Astrocyte (in vitro differentiated cells and primary cell): ENCODE measurements at regions not wholly inside any gene's neighbourhood (a gene's known extent, or its start where the extent isn't known, plus 50 kb on each side); places are given as distances from the start of the nearest gene placed in this dataset.

Source experiments
- DNase-seq: peaks from one replicate; pipeline ENCODE4 v3.0.0-alpha.2; 2010; ENCODE audit warnings: low read depth
- FAIRE-seq: peaks from 2 replicates; lab custom pipeline; 2011; peaks lifted over from hg19 to GRCh38; lab: Jason Lieb, UNC
- H2AFZ ChIP-seq: 2 replicates; pipeline ENCODE4 v1.6.0; 2012; ENCODE audit warnings: low read depth, low read length, inconsistent platforms
- H3K27ac ChIP-seq: 2 replicates; pipeline ENCODE4 v1.5.1; 2011; ENCODE audit warnings: low read depth, low read length, inconsistent platforms
- H3K27me3 ChIP-seq: 2 replicates; pipeline ENCODE4 v1.6.0; 2011; ENCODE audit warnings: low read length, inconsistent platforms; ENCODE audit not compliant: insufficient read depth
- H3K36me3 ChIP-seq: 2 replicates; pipeline ENCODE4 v1.5.1; 2011; ENCODE audit warnings: low read length, inconsistent platforms; ENCODE audit not compliant: insufficient read depth
- H3K4me1 ChIP-seq: 2 replicates; pipeline ENCODE4 v1.5.1; 2011; ENCODE audit warnings: low read length, inconsistent platforms; ENCODE audit not compliant: insufficient read depth
- H3K4me2 ChIP-seq: 2 replicates; pipeline ENCODE4 v1.6.0; 2012; ENCODE audit warnings: low read length, inconsistent platforms
- H3K4me3 ChIP-seq: 2 replicates; pipeline ENCODE4 v1.5.1; 2011; ENCODE audit warnings: low read depth, mild to moderate bottlenecking, low read length, inconsistent platforms; ENCODE audit not compliant: insufficient read depth
- H3K79me2 ChIP-seq: 2 replicates; pipeline ENCODE4 v1.6.0; 2012; ENCODE audit warnings: mild to moderate bottlenecking, low read length, inconsistent platforms; ENCODE audit not compliant: insufficient read depth
- H3K9ac ChIP-seq: 2 replicates; pipeline ENCODE4 v1.6.0; 2012; ENCODE audit warnings: mild to moderate bottlenecking, low read length, inconsistent platforms
- H3K9me3 ChIP-seq: 2 replicates; pipeline ENCODE4 v1.5.1; 2012; ENCODE audit warnings: low read depth, mild to moderate bottlenecking, low read length, inconsistent platforms; ENCODE audit not compliant: insufficient read depth
- H4K20me1 ChIP-seq: 2 replicates; pipeline ENCODE4 v1.6.0; 2012; ENCODE audit warnings: low read length, inconsistent platforms; ENCODE audit not compliant: insufficient read depth
- H3K27ac Mint-ChIP-seq: one replicate; pipeline ENCODE4 v1.8.0; 2021; ENCODE audit warnings: mild to moderate bottlenecking, mixed read lengths; ENCODE audit not compliant: unreplicated experiment
- H3K27me3 Mint-ChIP-seq: one replicate; pipeline ENCODE4 v1.8.0; 2021; ENCODE audit warnings: low read depth, mixed read lengths; ENCODE audit not compliant: unreplicated experiment
- H3K36me3 Mint-ChIP-seq: one replicate; pipeline ENCODE4 v1.8.0; 2021; ENCODE audit warnings: low read depth, mixed read lengths; ENCODE audit not compliant: unreplicated experiment
- H3K4me1 Mint-ChIP-seq: one replicate; pipeline ENCODE4 v1.8.0; 2021; ENCODE audit warnings: low read depth, mixed read lengths; ENCODE audit not compliant: unreplicated experiment
- H3K4me3 Mint-ChIP-seq: one replicate; pipeline ENCODE4 v1.8.0; 2021; ENCODE audit warnings: mild to moderate bottlenecking, moderate library complexity, mixed read lengths; ENCODE audit not compliant: unreplicated experiment
- H3K9me3 Mint-ChIP-seq: one replicate; pipeline ENCODE4 v1.8.0; 2021; ENCODE audit warnings: mild to moderate bottlenecking, mixed read lengths; ENCODE audit not compliant: unreplicated experiment
- EZH2 ChIP-seq: IDR thresholded peaks from 2 replicates; pipeline ENCODE4 v1.6.1; 2012; ENCODE audit warnings: mild to moderate bottlenecking, low read length, inconsistent platforms; ENCODE audit not compliant: insufficient read depth
- TF ChIP-seq, protein P1 (sequence below): IDR thresholded peaks from 2 replicates; pipeline ENCODE4 v1.5.1; 2011; ENCODE audit warnings: low read depth, mild to moderate bottlenecking, inconsistent platforms, low read length, moderate library complexity; ENCODE audit not compliant: insufficient read depth

DNA sequence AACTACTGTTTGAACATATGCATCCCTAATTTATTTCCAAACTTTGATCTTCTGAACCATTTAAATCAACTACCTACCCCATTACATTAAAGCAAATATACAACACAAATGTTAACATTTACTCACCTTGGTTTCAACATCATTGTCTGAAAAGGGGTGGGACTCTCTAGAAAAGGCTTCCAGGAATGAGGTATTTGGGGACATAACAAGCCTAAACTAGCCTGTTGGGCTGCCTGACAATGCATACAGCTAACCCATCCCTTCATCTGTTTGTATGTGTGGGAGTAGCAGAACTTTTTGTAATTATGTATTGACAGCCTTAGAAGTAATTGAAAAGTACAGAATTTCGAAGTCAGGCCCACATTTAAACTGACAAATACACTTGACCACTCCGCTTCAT lies 2225.9 kb upstream of the C9orf72 start:
- Histone ChIP-seq H3K9ac (no peak overlapping the region), H2AFZ (no peak overlapping the region), H3K27me3 (no peaks in the 10 kb centered on the region), H3K79me2 (no peaks in the 10 kb centered on the region), H3K4me3 (no peak overlapping the region), H3K27ac (no peak overlapping the region), H3K36me3 (no peaks in the 10 kb centered on the region), H4K20me1 (no peaks in the 10 kb centered on the region), H3K4me2 (no peak overlapping the region), H3K9me3 (no peaks in the 10 kb centered on the region), H3K4me1 (no peaks in the 10 kb centered on the region)
- FAIRE-seq (no peak), DNase-seq (no peak)
- TF ChIP-seq, protein P1, sequence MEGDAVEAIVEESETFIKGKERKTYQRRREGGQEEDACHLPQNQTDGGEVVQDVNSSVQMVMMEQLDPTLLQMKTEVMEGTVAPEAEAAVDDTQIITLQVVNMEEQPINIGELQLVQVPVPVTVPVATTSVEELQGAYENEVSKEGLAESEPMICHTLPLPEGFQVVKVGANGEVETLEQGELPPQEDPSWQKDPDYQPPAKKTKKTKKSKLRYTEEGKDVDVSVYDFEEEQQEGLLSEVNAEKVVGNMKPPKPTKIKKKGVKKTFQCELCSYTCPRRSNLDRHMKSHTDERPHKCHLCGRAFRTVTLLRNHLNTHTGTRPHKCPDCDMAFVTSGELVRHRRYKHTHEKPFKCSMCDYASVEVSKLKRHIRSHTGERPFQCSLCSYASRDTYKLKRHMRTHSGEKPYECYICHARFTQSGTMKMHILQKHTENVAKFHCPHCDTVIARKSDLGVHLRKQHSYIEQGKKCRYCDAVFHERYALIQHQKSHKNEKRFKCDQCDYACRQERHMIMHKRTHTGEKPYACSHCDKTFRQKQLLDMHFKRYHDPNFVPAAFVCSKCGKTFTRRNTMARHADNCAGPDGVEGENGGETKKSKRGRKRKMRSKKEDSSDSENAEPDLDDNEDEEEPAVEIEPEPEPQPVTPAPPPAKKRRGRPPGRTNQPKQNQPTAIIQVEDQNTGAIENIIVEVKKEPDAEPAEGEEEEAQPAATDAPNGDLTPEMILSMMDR = no peak
- TF ChIP-seq EZH2 = no peak
- Mint-ChIP-seq H3K36me3 (no peaks in the 10 kb centered on the region), H3K27ac (no peak overlapping the region), H3K4me1 (no peaks in the 10 kb centered on the region), H3K27me3 (no peaks in the 10 kb centered on the region), H3K9me3 (no peaks in the 10 kb centered on the region), H3K4me3 (no peak overlapping the region)

DNA sequence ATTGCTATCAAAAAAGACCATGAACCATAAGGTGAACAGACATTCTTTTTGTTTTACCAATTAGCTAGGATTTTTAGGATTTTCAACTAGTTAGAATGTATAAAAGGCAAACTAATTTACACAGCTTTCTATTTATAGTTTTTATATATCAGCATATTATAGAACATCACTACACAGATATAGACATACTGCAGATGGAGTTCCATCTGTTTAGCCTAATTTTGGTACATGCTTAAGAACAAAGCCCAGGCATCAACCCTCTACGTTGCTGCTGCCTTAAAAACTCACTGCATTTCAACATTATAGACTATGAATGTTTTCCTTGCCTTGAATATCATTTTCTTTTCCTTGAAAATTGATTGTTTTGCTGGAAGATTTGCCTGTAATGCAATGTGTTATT lies 2227.5 kb upstream of the C9orf72 start:
- Histone ChIP-seq H3K36me3 (no peaks in the 10 kb centered on the region), H3K9ac (no peak overlapping the region), H3K79me2 (no peaks in the 10 kb centered on the region), H3K9me3 (no peaks in the 10 kb centered on the region), H3K4me1 (no peaks in the 10 kb centered on the region), H2AFZ (no peak overlapping the region), H4K20me1 (no peaks in the 10 kb centered on the region), H3K27me3 (no peaks in the 10 kb centered on the region), H3K4me2 (no peak overlapping the region), H3K4me3 (no peak overlapping the region), H3K27ac (no peak overlapping the region)
- no peaks in the 10 kb centered on the region for H3K36me3 Mint-ChIP-seq
- H3K27me3 Mint-ChIP-seq = no peaks in the 10 kb centered on the region
- FAIRE-seq = no peak
- no peak overlapping the region for H3K4me3 Mint-ChIP-seq
- TF ChIP-seq EZH2 = no peak
- TF ChIP-seq, protein P1 = no peak
- no peak for DNase-seq
- no peaks in the 10 kb centered on the region for H3K9me3 Mint-ChIP-seq
- no peaks in the 10 kb centered on the region for H3K4me1 Mint-ChIP-seq
- H3K27ac Mint-ChIP-seq = no peak overlapping the region

GRCh38 chr9:29802454-29802853 lies 2229.2 kb upstream of the C9orf72 start:
- Histone ChIP-seq H3K27ac (no peak overlapping the region), H3K36me3 (no peaks in the 10 kb centered on the region), H3K4me2 (no peak overlapping the region), H3K79me2 (no peaks in the 10 kb centered on the region), H4K20me1 (no peaks in the 10 kb centered on the region), H3K4me3 (no peak overlapping the region), H3K9ac (no peak overlapping the region), H3K4me1 (no peaks in the 10 kb centered on the region), H3K27me3 (no peaks in the 10 kb centered on the region), H3K9me3 (no peaks in the 10 kb centered on the region), H2AFZ (no peak overlapping the region)
- no peak for FAIRE-seq
- Mint-ChIP-seq H3K27me3 (no peaks in the 10 kb centered on the region), H3K27ac (no peak overlapping the region), H3K36me3 (no peaks in the 10 kb centered on the region), H3K4me3 (no peak overlapping the region), H3K4me1 (peaks cover 5% of the 10 kb centered on the region), H3K9me3 (no peaks in the 10 kb centered on the region)
- TF ChIP-seq, protein P1 = no peak
- TF ChIP-seq EZH2 = no peak
- DNase-seq = no peak
